Stimulated activated CD8-positive, alpha-beta memory T cell treated with anti-CD3 and anti-CD28 coated beads, Interleukin-7, amount 100 ng/mL, for 1 hour (primary cell): ENCODE measurements at regions not wholly inside any gene's neighbourhood (a gene's known extent, or its start where the extent isn't known, plus 50 kb on each side); places are given as distances from the start of the nearest gene placed in this dataset.

Source experiments
- DNase-seq, 2 donors: peaks; one replicate each; pipeline ENCODE4 v3.0.0-alpha.2; 2020; ENCODE audit warnings: low read depth in 2 of 2

DNA sequence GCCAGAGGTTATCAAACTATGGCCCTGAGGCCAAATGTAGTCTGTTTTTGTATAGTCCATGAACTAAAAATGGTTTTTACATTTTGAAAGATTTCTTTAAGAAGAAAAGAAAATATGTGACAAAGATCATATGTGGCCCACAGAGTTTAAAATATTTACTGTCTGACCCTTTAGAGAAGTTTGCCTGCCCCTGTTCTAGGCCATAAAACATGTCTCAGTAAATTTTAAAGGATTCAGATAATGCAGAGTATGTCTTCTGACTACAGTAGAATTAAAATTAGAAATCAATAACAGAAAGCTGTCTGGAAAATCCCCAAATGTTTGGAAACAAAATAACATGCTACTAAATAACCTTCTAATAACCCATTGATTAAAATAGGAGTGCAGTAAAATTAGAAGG is 86.3 kb downstream of the KCNRG start:
- DNase-seq: no peak

DNA sequence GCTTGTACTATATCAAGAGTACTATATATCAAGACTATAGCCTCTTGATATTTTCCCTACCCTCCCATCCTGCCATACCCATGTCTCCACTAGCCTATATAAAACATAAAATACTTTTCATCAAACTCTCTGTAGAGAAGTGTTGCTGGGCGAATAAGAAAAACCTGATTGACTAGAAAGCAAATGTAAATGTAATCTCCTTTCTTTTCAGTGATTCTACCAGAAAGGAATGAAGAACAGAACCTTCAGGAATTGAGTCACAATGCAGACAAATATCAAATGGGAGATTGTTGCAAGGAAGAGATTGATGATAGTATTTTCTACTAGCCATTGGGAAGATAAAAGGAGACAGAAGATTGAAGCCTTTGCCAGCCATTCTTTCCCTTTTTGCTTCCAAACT is 89.2 kb downstream of the KCNRG start:
- DNase-seq: no peak

DNA sequence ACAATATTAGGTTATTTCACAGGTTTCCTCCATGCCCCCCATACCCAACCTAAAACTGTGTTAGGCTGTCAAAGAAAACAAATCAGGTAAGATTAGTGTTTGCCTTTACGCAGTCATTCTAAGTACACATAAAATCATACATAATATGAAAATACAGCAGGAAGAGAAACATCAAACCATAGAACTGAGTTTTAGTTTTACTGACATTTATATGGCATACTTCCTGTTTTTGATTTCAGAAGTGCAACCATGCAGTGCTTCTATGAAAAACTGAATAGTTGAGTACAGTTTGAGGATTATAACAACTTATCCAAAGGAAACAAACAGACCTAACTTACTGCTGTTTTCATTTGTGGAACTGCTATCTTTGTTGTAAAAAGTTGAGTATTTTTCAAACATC is 91.3 kb downstream of the KCNRG start:
- DNase-seq: no peak

DNA sequence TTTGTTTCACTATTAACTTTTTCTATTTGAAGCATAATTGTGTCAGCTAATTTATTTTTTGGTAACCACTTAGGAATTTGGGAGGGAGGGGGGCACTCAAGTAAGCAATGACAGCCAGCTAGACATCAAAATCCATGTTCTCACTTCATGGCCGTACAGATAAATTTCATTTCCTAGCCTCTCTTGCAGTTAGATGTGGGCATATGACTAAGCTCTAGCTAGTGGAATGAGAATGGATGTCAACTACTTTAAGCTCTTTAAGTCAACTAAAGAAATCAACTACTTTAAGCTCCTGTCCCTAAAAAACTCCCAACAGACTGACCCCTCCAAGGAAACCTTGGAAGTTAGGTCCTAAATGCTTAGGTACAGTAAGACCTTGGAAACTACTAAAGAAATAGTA is 92.0 kb downstream of the KCNRG start:
- no peak for DNase-seq

DNA sequence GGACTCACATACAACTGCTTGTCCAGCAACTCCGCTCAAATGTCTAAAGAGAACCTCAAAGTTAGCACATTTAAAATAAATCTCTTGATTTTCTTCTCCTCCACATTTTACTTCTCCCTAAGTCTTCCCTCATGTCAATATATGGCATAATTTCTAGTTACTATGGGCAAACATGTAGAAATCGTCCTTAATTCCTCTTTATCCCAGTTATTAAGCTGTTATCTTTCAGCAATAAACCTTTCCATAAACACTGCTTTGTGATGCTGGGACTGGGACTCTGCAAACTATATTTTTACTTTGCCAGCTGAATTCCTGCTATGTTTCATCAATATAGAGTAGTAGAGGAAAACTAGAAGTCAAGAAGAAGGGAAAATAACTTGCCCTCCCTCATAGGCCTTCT is 99.7 kb downstream of the KCNRG start:
- DNase-seq: no peak

DNA sequence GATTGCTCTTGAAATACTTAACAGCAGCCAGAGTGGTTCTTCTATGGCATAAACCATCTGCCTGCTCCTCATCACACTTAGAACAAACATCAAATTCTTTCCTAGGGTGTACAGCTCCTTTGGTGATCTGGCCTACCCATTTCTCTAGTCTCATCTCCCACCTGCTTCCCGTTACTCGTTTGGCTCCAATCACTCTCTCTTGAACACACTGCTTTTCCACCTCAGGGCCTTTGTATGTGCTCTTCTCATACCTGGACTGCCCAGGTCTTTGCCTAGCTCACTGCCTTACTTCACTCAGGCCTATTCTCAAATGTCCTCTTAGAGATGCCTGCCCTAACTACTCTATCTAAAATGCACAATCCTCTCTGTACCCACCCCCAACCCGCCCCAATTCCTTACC is 100.5 kb downstream of the KCNRG start:
- DNase-seq: no peak

DNA sequence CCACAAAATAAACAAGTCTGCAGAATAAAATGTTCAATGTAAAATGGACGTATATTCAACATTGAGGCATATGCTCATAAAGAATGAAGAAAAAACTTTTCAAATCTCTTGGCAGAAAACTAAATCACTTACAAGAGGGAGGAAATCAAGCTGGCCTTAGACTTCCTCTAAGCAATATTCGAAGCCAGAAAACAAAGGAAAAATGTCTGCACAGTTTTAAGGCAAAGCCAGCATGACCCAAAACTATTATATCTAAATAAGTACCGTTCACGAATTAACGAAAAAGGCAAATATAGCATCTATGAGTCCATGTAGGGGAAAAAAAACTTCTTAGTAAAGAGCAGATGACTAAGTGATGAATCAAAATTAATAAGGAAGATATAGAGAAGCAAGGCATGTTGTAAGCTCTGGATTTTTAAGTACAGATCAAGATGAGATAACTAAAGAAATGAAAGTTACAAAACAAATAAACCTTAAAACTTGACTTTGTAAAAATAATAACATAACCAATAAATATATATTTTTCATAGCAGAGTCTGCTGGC is 101.3 kb downstream of the KCNRG start:
- DNase-seq: no peak

DNA sequence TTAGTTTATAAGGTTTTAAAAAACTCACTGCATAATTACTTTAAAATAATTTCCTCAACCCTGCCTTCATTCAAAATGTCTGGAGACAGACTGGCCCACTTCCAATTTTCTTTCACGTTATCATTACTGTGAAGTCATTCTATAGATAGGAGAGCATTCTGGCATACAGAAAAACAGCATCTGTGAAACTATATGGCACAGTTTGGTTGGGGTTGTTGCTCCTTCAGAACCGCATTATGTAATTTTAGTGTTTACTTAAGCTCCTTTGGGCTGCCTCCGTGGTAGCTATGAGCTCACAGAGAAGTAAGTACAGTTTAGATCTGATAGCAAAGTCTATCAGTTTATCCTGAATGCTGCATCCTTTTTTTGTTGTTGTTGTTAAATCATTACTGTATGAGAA is 104.3 kb downstream of the KCNRG start:
- no peak for DNase-seq

DNA sequence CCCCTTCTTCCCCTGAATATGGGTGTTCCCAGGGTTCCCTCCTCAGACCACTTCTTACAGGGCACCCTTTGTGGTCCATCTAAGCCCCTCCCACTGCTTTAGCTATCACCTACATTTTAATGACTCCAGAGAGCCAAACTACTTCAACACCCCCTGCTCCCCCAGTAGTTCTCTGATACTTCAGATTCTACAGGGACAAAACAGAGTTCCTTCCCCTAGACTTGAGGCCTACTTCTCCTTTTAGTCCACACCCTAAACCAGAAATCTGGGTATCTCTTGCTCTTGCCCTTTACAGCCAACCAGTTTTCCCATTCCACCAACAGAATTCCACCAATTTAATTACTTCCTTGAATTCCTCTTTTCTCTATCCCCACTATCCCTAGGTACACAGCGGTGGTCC is 107.2 kb downstream of the KCNRG start:
- DNase-seq: no peak

DNA sequence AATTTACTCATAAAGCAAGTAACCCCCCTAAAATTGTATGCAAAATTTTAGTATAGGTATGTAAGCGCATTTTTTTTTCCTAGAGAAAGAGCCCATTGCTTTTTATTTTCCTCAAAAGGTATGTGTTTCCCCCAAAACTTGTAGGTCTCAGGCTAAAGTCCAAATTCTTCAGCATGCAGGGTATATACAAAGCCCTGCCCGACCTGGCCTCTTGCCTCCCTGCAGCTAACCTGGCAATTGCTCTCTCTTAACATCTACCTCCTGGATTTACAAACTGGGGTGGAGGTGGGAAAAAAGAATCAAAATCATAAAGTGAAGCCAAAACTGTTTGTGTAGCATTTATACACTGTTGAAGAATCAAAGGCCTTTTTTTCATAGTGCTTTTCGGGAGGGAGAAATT is 107.8 kb downstream of the KCNRG start:
- DNase-seq: no peak

DNA sequence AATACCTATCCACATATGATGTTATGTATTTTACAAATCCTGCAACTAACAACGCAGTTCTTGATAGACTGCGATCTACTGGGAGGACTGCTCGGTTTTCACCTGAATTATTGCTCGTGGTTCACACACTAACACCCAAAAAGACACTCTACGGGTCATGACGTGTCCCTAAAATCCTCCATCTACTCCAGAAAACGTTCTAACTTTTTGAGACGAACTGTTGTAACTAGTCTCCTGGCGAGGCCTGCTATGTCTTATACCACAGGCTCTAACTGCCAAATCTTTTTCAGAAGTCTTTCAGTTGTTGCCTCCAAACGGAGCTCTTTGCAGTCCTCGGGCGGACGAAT is 108.2 kb downstream of the KCNRG start:
- DNase-seq: no peak

DNA sequence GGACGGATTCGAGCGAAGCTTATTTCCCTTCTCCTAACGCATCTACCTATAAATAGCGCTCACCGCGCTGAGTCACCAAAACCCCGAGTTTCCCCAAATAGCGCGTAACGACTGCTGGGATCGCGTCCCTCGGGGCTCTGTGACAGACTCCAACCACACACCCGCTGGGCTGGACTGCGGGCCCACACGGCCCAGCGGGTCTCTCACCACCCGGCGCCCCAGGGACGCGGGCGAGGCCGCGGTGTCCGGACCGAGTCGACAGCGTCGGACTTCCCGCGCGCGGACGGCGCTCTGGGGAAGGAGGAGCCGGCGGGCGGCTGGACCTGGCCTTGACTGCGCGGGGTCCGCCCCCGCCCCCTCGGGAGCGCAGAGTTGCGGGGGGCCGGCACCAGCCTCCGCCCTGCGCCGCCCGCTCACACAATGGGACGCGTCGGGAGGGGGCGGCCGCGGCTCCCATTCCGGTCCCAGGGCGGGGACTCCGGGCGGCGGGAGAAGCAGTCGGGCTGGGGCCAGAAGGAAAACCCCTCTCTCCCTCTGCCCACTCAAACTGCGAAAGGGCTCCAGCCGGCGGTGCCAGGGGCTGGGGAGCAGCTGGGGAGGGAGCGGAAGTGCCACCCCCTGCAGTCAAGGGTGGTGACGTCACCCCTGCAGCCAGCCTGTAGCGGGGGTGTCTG is 108.8 kb downstream of the KCNRG start:
- peak; percentile 46 to 50 for DNase-seq

DNA sequence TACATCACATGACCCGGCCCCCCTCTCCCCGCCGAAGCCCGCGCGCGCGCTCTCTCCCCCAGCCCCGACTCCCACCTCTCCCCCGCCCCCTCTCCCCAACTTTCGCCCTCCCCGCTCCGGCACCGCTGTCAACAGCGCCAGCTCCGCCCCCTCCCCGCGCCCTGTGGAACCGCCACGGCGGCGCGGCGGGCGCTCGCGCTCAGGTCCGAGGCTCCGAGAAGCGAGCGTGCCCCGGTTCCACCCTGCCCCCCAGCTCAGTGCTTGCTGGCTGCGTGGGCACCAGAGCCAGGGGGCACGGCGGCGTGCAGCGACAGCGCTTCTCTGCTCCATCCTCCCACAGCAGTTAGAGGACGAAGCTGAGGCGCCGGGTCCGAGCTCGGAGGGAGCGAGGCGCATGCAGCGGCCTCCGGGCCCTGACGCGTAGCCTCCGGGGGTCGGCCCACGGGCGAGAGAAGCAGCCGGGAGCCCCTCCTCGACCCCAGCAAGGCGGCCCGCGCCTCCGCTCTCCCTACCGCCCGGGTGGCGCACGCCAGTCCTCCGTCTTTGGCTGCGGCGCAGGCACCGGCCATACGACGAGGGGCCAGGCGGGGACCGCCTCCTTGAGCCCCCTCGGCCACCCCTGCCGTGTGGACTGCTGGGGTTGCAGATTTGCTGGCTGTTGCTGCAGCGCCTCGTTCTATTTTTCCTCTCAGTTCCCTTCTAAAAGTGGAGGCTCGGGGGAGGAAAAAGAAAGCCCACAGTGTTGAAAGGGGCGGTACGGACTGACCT is 109.5 kb downstream of the KCNRG start:
- DNase-seq: peak; percentile 89 to 94

DNA sequence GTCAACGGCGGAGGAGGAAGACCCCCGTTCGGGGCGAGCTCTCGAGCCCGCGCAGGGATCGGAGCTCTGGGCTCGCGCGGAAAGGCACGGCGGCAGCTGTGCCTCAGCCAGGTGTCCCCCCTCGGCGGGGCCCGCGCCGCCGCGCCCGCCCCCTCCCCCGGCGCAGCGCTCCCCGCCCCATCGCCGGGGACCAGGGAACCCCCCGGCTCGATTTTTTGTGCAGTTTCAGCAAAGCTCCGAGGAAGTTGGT is 110.0 kb downstream of the KCNRG start:
- no peak for DNase-seq

DNA sequence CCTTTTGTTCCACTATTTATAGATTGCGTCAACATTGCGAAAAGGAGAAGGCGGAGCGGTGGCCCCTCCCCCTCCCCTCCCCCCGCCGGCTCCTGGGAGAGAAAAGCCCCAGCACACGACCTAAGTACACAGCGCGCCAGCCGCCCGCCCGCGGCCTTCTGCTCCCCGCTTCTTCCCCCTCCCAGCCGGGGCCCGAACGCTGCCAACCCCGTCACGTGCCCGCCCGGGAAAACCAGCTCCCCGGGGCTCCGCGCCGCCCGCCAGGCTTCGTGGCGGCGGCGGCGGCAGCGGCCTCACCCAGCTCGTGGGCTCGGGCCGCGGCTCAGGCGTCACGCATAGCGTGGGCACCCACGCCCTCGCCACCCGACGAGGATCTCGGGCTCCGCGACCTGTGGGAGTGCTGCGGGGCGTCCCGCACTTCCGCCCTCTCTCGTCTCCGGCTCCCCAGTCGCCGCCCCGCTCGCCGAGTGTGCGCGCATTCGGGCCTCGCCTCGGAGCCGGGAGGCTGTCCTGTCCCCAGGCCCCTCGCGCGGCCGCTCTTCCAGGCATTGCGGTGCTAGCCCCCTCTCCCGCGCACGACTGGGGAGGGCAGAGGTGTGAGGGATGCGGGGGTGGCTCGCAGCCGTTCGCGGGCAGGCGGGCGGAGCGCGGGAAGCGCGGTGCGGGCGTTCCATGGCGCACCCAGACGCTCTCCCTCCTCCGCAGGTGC is 110.5 kb downstream of the KCNRG start:
- peak; percentile 67 to 74 for DNase-seq

DNA sequence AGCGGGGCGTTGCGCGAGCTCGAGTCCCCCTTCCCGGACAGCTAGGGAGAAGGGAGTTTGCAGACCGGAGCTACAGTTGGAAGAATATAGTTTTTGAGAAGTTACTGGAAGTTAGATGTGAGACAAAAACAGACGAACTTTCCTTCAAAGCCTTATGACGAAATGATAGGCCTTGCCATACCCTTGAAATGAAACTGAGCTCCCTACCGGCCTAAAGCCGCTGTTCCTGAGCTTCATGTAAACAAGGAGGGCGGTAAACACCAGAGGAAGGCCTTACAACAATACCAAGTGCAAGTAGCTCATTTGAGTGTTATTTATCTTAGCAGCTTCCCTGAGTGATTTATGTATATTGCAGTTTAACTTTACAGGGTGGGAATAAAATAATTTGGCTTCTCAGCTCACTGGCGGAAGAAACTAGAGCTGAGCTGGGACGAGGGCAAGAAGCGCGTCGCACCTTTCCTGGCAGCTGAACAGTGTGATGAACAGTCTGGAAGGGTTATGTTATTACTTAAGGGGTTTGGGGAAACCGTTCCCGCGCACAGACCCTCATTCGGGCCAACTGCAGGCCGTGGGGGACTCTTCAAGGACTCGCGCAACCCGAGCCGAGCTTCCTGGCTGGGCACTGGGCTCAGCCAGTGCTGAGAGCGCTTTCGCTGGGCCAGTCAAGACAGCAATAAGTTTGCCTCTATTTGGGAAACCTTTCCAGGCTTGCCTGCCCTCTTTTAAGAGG is 111.2 kb downstream of the KCNRG start:
- no peak for DNase-seq

DNA sequence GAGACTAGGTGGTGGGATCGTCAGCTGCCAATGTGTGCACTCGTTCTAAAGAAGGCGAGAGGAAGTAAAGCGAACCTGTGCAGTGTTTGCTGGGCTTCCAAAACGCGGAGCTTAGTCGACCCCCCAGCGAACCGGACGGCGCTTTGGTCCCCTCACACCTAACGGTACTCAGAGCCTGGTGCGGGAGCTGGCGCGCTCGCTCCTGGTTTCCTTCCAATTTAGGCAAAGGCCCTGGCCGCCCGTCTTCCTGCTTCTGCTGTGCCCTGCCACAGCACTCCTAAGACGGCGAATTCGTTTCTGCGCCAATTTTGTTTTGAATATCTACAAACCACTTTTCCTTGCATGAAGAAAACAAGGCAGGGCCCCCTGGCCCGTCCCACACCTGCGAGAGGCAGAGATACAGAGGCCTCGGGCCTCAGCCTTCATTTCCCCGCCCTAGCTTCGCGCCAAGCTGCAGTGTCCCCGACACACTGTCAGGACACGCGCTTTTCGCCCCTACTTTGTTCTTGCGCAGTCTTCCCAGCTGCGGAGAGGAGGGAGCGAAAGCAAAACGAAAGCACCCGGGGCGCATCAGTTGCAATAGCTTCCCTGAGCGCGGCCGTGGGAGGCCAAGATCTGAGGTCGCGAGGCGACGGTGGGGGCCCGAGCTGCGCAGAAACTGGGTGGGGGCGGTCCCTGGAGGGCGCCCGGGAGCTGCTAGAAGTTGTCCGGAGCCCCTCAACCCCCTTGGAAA is 111.9 kb downstream of the KCNRG start:
- no peak for DNase-seq

DNA sequence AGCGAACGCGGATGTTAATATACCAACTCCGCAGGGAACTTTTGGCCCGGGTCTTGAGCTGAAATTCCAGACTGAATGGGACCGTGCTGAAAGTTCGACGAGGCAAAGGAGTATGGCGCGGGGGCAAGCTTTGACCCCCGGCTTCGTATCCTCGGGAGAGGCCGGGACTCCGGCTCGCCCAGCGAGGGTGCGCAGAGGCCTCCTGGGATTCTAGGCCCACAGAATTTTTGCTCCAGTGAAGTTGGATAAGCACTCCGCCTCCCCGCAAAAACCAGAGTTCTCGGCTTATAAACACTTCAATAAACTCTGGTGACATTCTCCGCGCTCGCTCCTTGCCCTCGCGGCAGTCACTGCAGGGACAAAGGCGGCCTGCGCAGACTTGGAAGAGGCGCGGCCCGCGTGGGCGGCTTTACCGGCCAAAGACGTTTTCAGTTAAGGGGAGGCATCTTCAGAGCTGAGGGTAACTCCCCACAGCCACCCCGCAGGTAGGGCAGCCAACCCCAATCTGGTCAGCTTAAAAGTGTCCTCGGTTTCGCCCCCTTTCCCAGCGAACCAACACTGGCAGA is 112.6 kb downstream of the KCNRG start:
- DNase-seq: no peak

DNA sequence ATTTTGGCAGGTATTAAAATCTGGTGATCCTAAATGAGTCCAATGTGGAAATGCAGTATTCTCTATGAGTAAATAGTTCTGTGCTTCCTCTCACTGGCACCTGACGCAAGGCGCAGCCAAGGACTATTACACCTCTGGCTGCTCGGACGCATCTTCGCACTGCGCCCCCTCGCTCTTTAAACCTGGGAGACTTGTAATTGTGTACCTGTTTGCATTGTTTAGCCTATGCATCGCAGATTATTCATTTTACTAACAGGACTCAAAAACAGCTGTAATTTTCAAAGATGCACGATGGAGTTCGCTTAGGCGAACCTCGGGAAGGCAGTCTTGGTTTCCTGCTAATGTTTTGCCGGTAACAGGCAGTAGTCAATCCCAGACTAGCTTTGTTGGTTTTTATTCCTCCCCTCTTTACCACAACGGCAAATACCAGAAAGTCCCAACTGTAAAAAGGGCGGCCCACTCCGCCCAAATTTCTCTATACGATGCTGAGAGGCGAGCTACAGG is 113.2 kb downstream of the KCNRG start:
- DNase-seq: no peak

DNA sequence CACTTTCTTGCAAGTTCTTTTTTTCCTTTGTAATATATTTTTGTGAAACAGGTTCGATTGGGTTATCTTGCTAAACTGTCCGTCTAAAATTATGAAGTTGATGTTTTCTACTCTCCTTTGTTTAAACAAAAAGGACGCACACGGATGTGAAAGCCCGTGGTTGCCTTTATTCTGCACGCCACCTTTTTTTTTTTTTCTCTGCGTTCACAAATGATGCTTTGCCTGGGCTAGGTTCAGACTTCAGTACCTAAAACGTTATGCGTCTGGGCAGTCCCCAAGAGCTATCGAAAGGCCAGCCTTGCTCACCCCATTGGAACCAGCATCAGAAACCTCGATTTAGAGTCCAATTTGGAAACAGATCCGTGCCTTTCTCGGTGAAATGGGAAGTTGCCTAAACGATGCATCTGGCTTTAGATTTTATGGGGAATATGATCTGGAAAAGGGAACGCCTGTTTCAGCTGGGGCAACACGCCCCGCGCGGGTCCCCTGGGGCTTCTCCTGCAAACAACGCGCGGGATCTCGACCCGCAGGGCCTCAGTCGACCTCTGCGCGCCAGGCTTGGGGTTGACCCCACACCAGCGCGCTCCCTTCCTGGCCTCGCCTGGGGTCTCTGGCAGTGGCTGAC is 113.9 kb downstream of the KCNRG start:
- no peak for DNase-seq

DNA sequence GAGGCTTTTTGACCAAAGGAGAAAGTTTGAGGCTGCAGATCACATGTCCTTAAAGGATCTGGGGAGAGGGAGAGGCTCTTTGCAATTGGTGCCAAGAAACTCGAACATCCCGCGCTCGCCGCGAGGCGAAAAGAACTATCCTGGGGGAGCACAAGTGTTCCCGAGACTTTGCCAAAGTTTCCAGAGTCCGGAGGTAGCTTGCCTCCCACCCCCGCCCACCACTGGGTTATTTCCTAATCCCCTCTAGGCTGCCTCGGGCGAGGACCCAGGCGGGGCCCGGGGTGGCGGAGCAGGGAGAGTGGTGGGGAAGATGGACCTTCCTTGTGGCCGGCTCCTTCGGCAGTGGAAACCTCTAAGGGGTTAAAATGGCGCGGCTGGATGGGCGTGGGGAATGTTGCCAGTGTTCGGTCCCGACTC is 114.5 kb downstream of the KCNRG start:
- DNase-seq: no peak
